OCI-LY3 (cell line): ENCODE measurements at regions not wholly inside any gene's neighbourhood (a gene's known extent, or its start where the extent isn't known, plus 50 kb on each side); places are given as distances from the start of the nearest gene placed in this dataset.

Experiments used
- CTCF ChIP-seq: fragments of 200-600, 300-600 bp; sonication (generic); IDR thresholded peaks from 2 replicates; pipeline ENCODE4 v1.5.1; 2014; ENCODE audit warnings: antibody characterized with exemption, low read length, low read depth
- EZH2phosphoT487 ChIP-seq: fragments of 200-600 bp; shearing (Covaris generic); IDR thresholded peaks from 2 replicates; pipeline ENCODE4 v1.6.1; 2018; ENCODE audit warnings: antibody characterized with exemption, mixed run types, low read depth

GRCh38 chr10:117468665-117469064 lies 73.9 kb upstream of the EMX2 start:
- no peak for TF ChIP-seq CTCF
- TF ChIP-seq EZH2phosphoT487 = no peak
